ENCODE measurements at regions not wholly inside any gene's neighbourhood (a gene's known extent, or its start where the extent isn't known, plus 50 kb on each side); places are given as distances from the start of the nearest gene placed in this dataset.

- TF ChIP-seq, protein P1, sequence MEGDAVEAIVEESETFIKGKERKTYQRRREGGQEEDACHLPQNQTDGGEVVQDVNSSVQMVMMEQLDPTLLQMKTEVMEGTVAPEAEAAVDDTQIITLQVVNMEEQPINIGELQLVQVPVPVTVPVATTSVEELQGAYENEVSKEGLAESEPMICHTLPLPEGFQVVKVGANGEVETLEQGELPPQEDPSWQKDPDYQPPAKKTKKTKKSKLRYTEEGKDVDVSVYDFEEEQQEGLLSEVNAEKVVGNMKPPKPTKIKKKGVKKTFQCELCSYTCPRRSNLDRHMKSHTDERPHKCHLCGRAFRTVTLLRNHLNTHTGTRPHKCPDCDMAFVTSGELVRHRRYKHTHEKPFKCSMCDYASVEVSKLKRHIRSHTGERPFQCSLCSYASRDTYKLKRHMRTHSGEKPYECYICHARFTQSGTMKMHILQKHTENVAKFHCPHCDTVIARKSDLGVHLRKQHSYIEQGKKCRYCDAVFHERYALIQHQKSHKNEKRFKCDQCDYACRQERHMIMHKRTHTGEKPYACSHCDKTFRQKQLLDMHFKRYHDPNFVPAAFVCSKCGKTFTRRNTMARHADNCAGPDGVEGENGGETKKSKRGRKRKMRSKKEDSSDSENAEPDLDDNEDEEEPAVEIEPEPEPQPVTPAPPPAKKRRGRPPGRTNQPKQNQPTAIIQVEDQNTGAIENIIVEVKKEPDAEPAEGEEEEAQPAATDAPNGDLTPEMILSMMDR (IDR thresholded peaks at IDR 0.05): no peak
- TF ChIP-seq POLR2A (IDR thresholded peaks at IDR 0.05) (no peak), POLR2AphosphoS5 (IDR thresholded peaks at IDR 0.05) (no peak)
These were observed 492.9 kb downstream of the PCDH18 start for GRCh38 chr4:137039370-137039769.
